Right lobe of liver (tissue), 4 donors: ENCODE measurements at regions not wholly inside any gene's neighbourhood (a gene's known extent, or its start where the extent isn't known, plus 50 kb on each side); places are given as distances from the start of the nearest gene placed in this dataset.

Experiments
- CTCF ChIP-seq, 4 donors: fragments of 200-600 bp in 3 of 4; fragments of 450-650 bp in 1 of 4; IDR thresholded peaks; one replicate each; pipeline versions ENCODE4 v1.5.1 to v1.8.0; 2016 to 2022; ENCODE audit warnings: antibody characterized with exemption in 4 of 4, mild to moderate bottlenecking in 2 of 4
- POLR2A ChIP-seq: fragments of 450-650 bp; IDR thresholded peaks from one replicate; pipeline ENCODE4 v1.6.1; 2017; ENCODE audit warnings: antibody characterized with exemption, mild to moderate bottlenecking
- donor health status: DM: no; HTN: no; CAD: no.
- donor health status: DM: no; HTN: no; CAD: no.
- donor health status: DM: no; HTN: yes; CAD: no.

DNA sequence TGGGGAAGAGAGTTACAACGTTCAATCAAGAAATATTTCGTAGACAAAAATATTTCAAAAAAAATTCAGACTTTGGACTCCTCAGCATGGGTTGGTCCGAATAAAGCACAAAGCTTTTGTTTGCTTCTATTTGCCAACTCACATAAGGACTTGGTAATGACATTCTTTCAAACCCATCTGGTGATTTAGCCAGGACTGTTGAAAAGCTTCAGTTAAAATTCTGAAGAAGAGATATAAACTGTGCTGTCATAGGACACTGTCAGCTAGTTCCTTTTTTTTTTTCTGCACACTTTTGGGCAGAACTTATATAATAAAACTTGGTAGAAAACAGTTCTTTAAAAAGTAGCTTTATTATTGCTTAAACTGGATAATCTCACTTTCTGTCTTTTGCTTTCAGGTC, 660.8 kb upstream of the SGO1 start:
- TF ChIP-seq CTCF (IDR thresholded peaks at IDR 0.05) (no peak), POLR2A (no peak)
